Stimulated activated naive CD8-positive, alpha-beta T cell treated with anti-CD3 and anti-CD28 coated beads, Interleukin-15, Interleukin-2, amounts not matched to agents 100 ng/mL and 50 ng/mL, for 24 hours (primary cell): ENCODE measurements at regions not wholly inside any gene's neighbourhood (a gene's known extent, or its start where the extent isn't known, plus 50 kb on each side); places are given as distances from the start of the nearest gene placed in this dataset.

ENCODE experiments used
- H3K27ac Mint-ChIP-seq: one replicate; pipeline ENCODE4 v1.8.0; 2021; ENCODE audit warnings: mild to moderate bottlenecking, mixed read lengths
- H3K27me3 Mint-ChIP-seq: one replicate; pipeline ENCODE4 v1.8.0; 2021; ENCODE audit warnings: mixed read lengths
- H3K36me3 Mint-ChIP-seq: one replicate; pipeline ENCODE4 v1.8.0; 2021; ENCODE audit warnings: low read depth, mixed read lengths
- H3K4me1 Mint-ChIP-seq: one replicate; pipeline ENCODE4 v1.8.0; 2021; ENCODE audit warnings: low read depth, mixed read lengths
- H3K4me3 Mint-ChIP-seq: one replicate; pipeline ENCODE4 v1.8.0; 2021; ENCODE audit warnings: mild to moderate bottlenecking, mixed read lengths
- H3K9me3 Mint-ChIP-seq: one replicate; pipeline ENCODE4 v1.8.0; 2021; ENCODE audit warnings: mixed read lengths

GRCh38 chr4:1509366-1509765 lies 103.1 kb upstream of the NKX1-1 start:
- Mint-ChIP-seq H3K9me3 (no peaks in the 10 kb centered on the region), H3K27ac (no peak overlapping the region), H3K4me1 (no peaks in the 10 kb centered on the region), H3K27me3 (peaks cover 3% of the 10 kb centered on the region), H3K36me3 (no peaks in the 10 kb centered on the region), H3K4me3 (no peak overlapping the region)

- Mint-ChIP-seq H3K27ac (no peak overlapping the region), H3K36me3 (no peaks in the 10 kb centered on the region), H3K27me3 (peaks cover 3% of the 10 kb centered on the region), H3K4me3 (no peak overlapping the region), H3K4me1 (no peaks in the 10 kb centered on the region), H3K9me3 (no peaks in the 10 kb centered on the region)
Observed at GRCh38 chr4:1508161-1509160, 102.2 kb upstream of the NKX1-1 start.

DNA sequence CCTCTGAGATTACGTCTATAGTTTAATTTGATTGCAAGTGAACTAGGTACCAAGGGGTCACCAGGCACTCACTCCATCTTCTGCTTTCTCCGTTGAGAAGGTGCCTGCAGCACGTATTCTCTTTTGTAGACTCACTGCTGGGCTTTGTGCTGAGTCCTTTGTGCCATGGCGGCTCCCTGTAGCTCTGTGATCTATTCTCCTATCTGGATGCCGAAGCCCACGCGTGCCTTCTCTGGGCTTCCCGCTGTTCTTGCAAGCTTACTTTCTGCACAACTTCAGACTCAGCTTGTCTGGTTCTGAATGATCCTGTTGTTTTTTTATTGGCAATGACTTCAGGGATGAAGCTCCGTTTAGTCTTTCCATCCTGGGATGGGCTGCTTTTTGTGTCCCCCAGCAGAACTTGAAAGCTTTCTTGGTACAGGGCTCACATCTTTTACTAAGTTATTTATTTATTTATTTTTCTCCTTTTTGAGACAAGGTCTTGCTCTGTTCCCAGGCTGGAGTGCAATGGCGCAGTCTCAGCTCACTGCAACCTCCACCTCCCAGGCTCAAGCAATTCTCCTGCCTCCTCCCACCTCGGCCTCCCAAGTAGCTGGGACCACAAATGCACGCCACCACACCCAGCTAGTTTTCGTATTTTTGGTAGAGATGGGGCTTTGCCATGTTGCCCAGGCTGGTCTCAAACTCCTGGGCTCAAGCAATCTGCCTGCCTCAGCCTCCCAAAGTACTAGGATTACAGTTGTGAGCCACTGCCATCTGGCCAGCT lies 100.9 kb upstream of the NKX1-1 start:
- no peak overlapping the region for H3K4me3 Mint-ChIP-seq
- no peaks in the 10 kb centered on the region for H3K4me1 Mint-ChIP-seq

GRCh38 chr4:1505511-1506460 lies 99.5 kb upstream of the NKX1-1 start:
- Mint-ChIP-seq H3K27me3 (no peaks in the 10 kb centered on the region), H3K36me3 (no peaks in the 10 kb centered on the region), H3K9me3 (no peaks in the 10 kb centered on the region), H3K4me3 (no peak overlapping the region), H3K4me1 (no peaks in the 10 kb centered on the region), H3K27ac (no peak overlapping the region)

More for the DNA sequence above, 100.9 kb upstream of the NKX1-1 start:
- H3K27me3 Mint-ChIP-seq = peaks cover 3% of the 10 kb centered on the region
- H3K36me3 Mint-ChIP-seq = no peaks in the 10 kb centered on the region
- no peaks in the 10 kb centered on the region for H3K9me3 Mint-ChIP-seq
- H3K27ac Mint-ChIP-seq = no peak overlapping the region

GRCh38 chr4:1504595-1505500 lies 98.6 kb upstream of the NKX1-1 start:
- Mint-ChIP-seq H3K9me3 (no peaks in the 10 kb centered on the region), H3K4me3 (no peak overlapping the region), H3K36me3 (no peaks in the 10 kb centered on the region), H3K4me1 (no peaks in the 10 kb centered on the region), H3K27me3 (no peaks in the 10 kb centered on the region), H3K27ac (no peak overlapping the region)

DNA sequence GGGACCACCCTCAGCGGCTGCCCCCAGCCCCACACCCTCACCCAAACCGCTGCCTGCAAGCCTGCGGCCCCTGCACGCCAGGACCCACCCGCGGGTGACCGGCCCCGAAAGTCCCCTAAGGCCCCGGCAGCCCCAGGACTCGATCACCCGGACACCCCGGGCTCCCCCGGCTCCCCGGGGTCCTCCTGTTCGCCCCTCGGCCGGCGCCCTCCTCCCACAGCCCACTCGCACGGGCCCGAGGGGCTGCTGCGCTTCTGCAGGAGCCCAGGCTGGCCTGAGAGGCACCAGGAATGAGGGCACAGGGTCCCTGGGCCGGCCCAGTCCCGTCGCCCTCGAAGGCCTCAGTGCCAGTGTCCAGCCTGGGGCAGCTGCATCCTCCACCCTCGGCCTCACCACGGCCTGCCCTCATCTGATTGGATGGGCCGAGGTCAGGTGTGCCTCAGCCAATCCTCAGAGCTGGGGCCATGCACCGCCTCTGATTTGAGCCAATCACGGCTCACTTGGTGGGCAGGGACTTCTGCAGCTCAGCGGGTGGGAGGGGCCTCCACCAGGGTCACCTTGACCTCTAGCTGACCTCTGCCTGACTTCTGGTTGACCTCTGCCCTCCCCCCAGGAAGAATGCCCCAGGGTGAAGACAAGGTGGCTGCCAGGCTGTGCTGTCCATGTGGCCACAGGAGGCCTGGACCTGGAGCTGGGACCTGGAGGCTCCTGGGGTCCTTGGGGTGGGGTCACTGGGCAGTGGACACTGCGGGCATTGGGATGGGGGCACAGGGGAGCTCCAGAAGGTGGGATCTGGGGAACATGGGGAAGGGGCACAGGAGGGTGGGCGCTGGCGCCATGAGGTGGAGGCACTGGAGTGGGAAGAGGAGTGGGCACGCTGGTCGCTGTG lies 97.6 kb upstream of the NKX1-1 start:
- no peak overlapping the region for H3K4me3 Mint-ChIP-seq
- H3K27me3 Mint-ChIP-seq = no peaks in the 10 kb centered on the region
- no peaks in the 10 kb centered on the region for H3K4me1 Mint-ChIP-seq
- no peaks in the 10 kb centered on the region for H3K36me3 Mint-ChIP-seq
- H3K9me3 Mint-ChIP-seq = no peaks in the 10 kb centered on the region
- no peak overlapping the region for H3K27ac Mint-ChIP-seq

DNA sequence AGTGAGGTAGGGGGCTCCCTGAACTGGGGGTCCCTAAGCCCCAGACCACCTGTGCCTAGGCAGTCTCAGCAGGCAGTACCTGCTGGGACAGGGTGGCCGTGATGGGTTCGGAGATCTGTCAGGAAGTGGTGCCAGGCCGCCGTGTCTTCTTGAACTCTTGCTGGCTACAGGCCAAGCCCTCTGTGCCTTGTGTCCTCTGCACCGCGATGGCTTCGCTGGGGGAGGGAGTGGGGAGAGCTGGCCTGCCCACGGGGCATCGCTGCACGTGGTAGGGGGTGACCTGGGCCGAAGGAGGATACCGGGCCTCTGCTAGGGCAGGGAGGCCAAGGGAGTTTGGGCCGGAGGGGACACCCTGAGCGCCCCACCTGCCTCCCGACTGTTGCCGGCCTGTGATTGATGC lies 96.7 kb upstream of the NKX1-1 start:
- Mint-ChIP-seq H3K4me1 (no peaks in the 10 kb centered on the region), H3K36me3 (no peaks in the 10 kb centered on the region), H3K9me3 (no peaks in the 10 kb centered on the region), H3K4me3 (no peak overlapping the region), H3K27me3 (no peaks in the 10 kb centered on the region), H3K27ac (no peak overlapping the region)

DNA sequence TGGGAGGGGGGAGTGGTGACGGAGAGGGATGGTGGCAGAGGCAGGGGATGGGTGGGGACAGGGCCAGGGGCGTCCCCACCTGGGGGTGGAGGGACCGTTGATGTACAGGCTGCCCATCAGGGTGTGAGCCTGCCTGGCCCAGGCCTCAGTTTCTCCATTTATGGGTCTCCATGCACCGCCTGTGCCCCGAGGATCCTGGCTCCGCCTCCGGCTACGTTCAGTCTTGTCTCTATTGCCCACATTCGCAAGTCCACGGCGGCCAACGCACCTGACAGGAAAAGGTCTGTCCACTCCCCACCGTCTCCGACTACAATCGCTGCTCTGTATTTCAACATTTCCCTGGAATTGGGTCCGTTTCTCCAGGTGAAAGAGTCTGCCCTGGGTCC lies 96.3 kb upstream of the NKX1-1 start:
- no peak overlapping the region for H3K4me3 Mint-ChIP-seq
- H3K4me1 Mint-ChIP-seq = no peaks in the 10 kb centered on the region
- no peak overlapping the region for H3K27ac Mint-ChIP-seq
- H3K9me3 Mint-ChIP-seq = no peaks in the 10 kb centered on the region
- H3K36me3 Mint-ChIP-seq = no peaks in the 10 kb centered on the region
- H3K27me3 Mint-ChIP-seq = no peaks in the 10 kb centered on the region

GRCh38 chr4:1501754-1502500 lies 95.7 kb upstream of the NKX1-1 start:
- no peaks in the 10 kb centered on the region for H3K36me3 Mint-ChIP-seq
- H3K4me3 Mint-ChIP-seq = no peak overlapping the region
- H3K27ac Mint-ChIP-seq = no peak overlapping the region
- no peaks in the 10 kb centered on the region for H3K27me3 Mint-ChIP-seq
- H3K4me1 Mint-ChIP-seq = no peaks in the 10 kb centered on the region
- H3K9me3 Mint-ChIP-seq = no peaks in the 10 kb centered on the region

GRCh38 chr4:1500966-1501753 lies 94.9 kb upstream of the NKX1-1 start:
- Mint-ChIP-seq H3K27ac (no peak overlapping the region), H3K27me3 (no peaks in the 10 kb centered on the region), H3K4me3 (no peak overlapping the region), H3K9me3 (no peaks in the 10 kb centered on the region), H3K4me1 (no peaks in the 10 kb centered on the region), H3K36me3 (no peaks in the 10 kb centered on the region)

GRCh38 chr4:1500231-1500965 lies 94.2 kb upstream of the NKX1-1 start:
- H3K27me3 Mint-ChIP-seq = no peaks in the 10 kb centered on the region
- no peak overlapping the region for H3K4me3 Mint-ChIP-seq
- H3K27ac Mint-ChIP-seq = no peak overlapping the region
- H3K36me3 Mint-ChIP-seq = no peaks in the 10 kb centered on the region
- H3K9me3 Mint-ChIP-seq = no peaks in the 10 kb centered on the region
- no peaks in the 10 kb centered on the region for H3K4me1 Mint-ChIP-seq
